Parathyroid adenoma (tissue), 2 donors: ENCODE measurements at regions not wholly inside any gene's neighbourhood (a gene's known extent, or its start where the extent isn't known, plus 50 kb on each side); places are given as distances from the start of the nearest gene placed in this dataset.

Experiments used
- H2AFZ ChIP-seq: fragments of 300-600 bp; sonication (generic); one replicate; pipeline ENCODE4 v1.7.0; 2017; ENCODE audit warnings: antibody characterized with exemption, mild to moderate bottlenecking
- H3K27ac ChIP-seq: fragments of 300-600 bp; sonication (generic); one replicate; pipeline ENCODE4 v1.7.0; 2017
- H3K27me3 ChIP-seq: fragments of 300-600 bp; sonication (generic); one replicate; pipeline ENCODE4 v1.7.0; 2017; ENCODE audit warnings: low read length; ENCODE audit not compliant: control insufficient read depth, insufficient read depth
- H3K36me3 ChIP-seq: fragments of 300-600 bp; sonication (generic); one replicate; pipeline ENCODE4 v1.7.0; 2017; ENCODE audit warnings: low read length; ENCODE audit not compliant: control insufficient read depth, insufficient read depth
- H3K4me1 ChIP-seq: fragments of 300-600 bp; sonication (generic); one replicate; pipeline ENCODE4 v1.7.0; 2017; ENCODE audit warnings: control low read depth
- H3K4me2 ChIP-seq: fragments of 300-600 bp; sonication (generic); one replicate; pipeline ENCODE4 v1.7.0; 2017; ENCODE audit warnings: low read length
- H3K4me3 ChIP-seq: fragments of 300-600 bp; sonication (generic); one replicate; pipeline ENCODE4 v1.7.0; 2017; ENCODE audit warnings: low read depth, low read length
- H3K79me2 ChIP-seq: fragments of 300-600 bp; sonication (generic); one replicate; pipeline ENCODE4 v1.7.0; 2017; ENCODE audit warnings: control low read depth
- H3K9ac ChIP-seq: fragments of 300-600 bp; sonication (generic); one replicate; pipeline ENCODE4 v1.7.0; 2017; ENCODE audit warnings: mild to moderate bottlenecking
- H3K9me3 ChIP-seq: fragments of 300-600 bp; sonication (generic); one replicate; pipeline ENCODE4 v1.7.0; 2017; ENCODE audit warnings: low read length; ENCODE audit not compliant: control insufficient read depth
- CTCF ChIP-seq: fragments of 300-600 bp; sonication (generic); IDR thresholded peaks from one replicate; pipeline ENCODE4 v1.7.0; 2017; ENCODE audit warnings: antibody characterized with exemption, mild to moderate bottlenecking
- donor health status: primary hyperparathyroidism.

DNA sequence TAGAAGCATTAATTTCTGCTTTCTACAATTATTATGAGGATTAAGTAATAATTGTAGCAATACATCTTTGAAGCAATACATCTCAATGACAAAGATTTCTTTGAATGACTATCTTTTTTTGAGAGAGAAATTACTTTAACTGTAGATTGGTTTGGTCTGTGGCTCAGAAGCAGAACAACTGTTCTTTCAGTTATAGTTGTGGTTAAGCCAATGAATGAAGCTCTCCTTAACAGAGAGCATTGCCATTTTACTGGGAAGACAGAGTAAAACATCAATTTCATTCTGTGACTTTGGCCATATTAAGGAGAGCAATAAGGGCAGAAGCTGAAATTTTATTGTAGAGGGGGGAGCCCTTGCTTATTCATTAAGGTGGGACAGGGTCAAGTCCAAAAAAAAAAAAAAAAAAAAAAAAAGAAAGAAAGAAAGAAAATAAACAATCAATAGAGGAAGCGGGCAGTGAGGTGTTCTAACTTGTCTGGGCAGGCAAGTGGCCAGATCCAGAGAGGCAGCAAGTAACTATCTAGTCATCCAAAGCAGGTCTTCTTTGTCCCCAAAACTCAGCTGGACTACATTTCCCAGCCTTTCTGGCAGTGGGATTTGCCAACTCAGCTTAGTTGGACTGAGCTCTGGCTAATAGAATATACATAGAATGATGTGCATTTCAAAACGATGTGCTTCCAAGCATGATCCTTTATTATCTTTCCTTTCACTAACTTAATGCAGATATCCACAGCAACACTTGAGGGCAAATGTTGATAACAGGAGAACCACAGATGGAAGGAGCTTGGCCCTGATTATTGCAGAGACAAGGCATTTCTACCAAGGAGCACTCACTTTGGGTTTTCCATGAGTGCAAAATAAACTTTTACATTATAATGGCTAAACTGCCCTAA lies 462.7 kb upstream of the CDH20 start:
- Histone ChIP-seq H3K4me1 (no peaks in the 10 kb centered on the region), H3K27ac (no peak overlapping the region), H3K79me2 (no peaks in the 10 kb centered on the region), H2AFZ (no peak overlapping the region), H3K4me3 (no peak overlapping the region), H3K27me3 (no peaks in the 10 kb centered on the region), H3K36me3 (no peaks in the 10 kb centered on the region), H3K9me3 (no peaks in the 10 kb centered on the region), H3K4me2 (no peak overlapping the region), H3K9ac (no peak overlapping the region)
- TF ChIP-seq CTCF: no peak

GRCh38 chr18:60872434-60872833 lies 460.8 kb upstream of the CDH20 start:
- Histone ChIP-seq H2AFZ (no peak overlapping the region), H3K9me3 (no peaks in the 10 kb centered on the region), H3K27ac (no peak overlapping the region), H3K27me3 (no peaks in the 10 kb centered on the region), H3K4me3 (no peak overlapping the region), H3K36me3 (no peaks in the 10 kb centered on the region), H3K4me2 (no peak overlapping the region), H3K9ac (no peak overlapping the region), H3K79me2 (no peaks in the 10 kb centered on the region), H3K4me1 (no peaks in the 10 kb centered on the region)
- no peak for TF ChIP-seq CTCF

- no peaks in the 10 kb centered on the region for H3K9me3 ChIP-seq
- no peak overlapping the region for H3K4me2 ChIP-seq
- H3K36me3 ChIP-seq: no peaks in the 10 kb centered on the region
- no peak overlapping the region for H3K9ac ChIP-seq
- H3K79me2 ChIP-seq: no peaks in the 10 kb centered on the region
- TF ChIP-seq CTCF: no peak
- no peak overlapping the region for H3K4me3 ChIP-seq
- no peaks in the 10 kb centered on the region for H3K27me3 ChIP-seq
- no peak overlapping the region for H2AFZ ChIP-seq
- no peak overlapping the region for H3K27ac ChIP-seq
- H3K4me1 ChIP-seq: no peaks in the 10 kb centered on the region
Observed at GRCh38 chr18:60873708-60874107, 459.5 kb upstream of the CDH20 start.

- Histone ChIP-seq H3K79me2 (no peaks in the 10 kb centered on the region), H3K4me1 (no peaks in the 10 kb centered on the region), H3K9ac (no peak overlapping the region), H3K27me3 (no peaks in the 10 kb centered on the region), H2AFZ (no peak overlapping the region), H3K9me3 (no peaks in the 10 kb centered on the region), H3K36me3 (no peaks in the 10 kb centered on the region), H3K27ac (no peak overlapping the region), H3K4me2 (no peak overlapping the region), H3K4me3 (no peak overlapping the region)
- TF ChIP-seq CTCF: no peak
Observed at GRCh38 chr18:60875957-60876507, 457.2 kb upstream of the CDH20 start.

GRCh38 chr18:60880184-60880583 lies 453.0 kb upstream of the CDH20 start:
- no peak overlapping the region for H3K9ac ChIP-seq
- H3K4me2 ChIP-seq: no peak overlapping the region
- H3K4me3 ChIP-seq: no peak overlapping the region
- H3K79me2 ChIP-seq: no peaks in the 10 kb centered on the region
- H3K27ac ChIP-seq: no peak overlapping the region
- H3K36me3 ChIP-seq: no peaks in the 10 kb centered on the region
- no peak overlapping the region for H2AFZ ChIP-seq
- H3K27me3 ChIP-seq: no peaks in the 10 kb centered on the region
- no peaks in the 10 kb centered on the region for H3K4me1 ChIP-seq
- TF ChIP-seq CTCF: no peak
- no peaks in the 10 kb centered on the region for H3K9me3 ChIP-seq
